GM12878 (cell line): ENCODE measurements at regions not wholly inside any gene's neighbourhood (a gene's known extent, or its start where the extent isn't known, plus 50 kb on each side); places are given as distances from the start of the nearest gene placed in this dataset.
"Not testable (repeated sequence)": the region's sequence is repeated elsewhere in the genome, so short reads cannot be mapped to it uniquely, and the experiment has no call there.

Experiments
- ATAC-seq: fragments of 200-7000 bp; cut with Tn5 transposase; 3 replicates; pipeline ENCODE4 v1.9.1; 2020; ENCODE audit warnings: mild to moderate bottlenecking, moderate library complexity
- BruUV-seq: library from RNA; stranded (reverse); fragments of 400-500 nt; replicated peaks from 2 replicates; lab custom pipeline; 2021; lab: Mats Ljungman, UMichigan
- CTCF ChIA-PET: fragments of 300-600 bp; sonication (Branson Sonifier 250); formaldehyde crosslinking; extraction: SDS; loops from one replicate; lab custom pipeline; 2021; ENCODE audit warnings: inconsistent platforms; lab: Yijun Ruan, JAX
- POLR2A ChIA-PET: fragments of 350-600 bp; formaldehyde crosslinking; extraction: SDS; loops from one replicate; lab custom pipeline; 2021; ENCODE audit warnings: inconsistent platforms; lab: Charles Lee
- RAD21 ChIA-PET: fragments of 300-600 bp; sonication (Branson Sonifier 250); formaldehyde crosslinking; loops from one replicate; lab custom pipeline; 2023; ENCODE audit warnings: antibody characterized with exemption; ENCODE audit not compliant: unreplicated experiment; lab: Charles Lee
- SMC1A ChIA-PET: fragments of 300-600 bp; sonication (Branson Sonifier 250); formaldehyde crosslinking; loops from one replicate; lab custom pipeline; 2023; ENCODE audit not compliant: unreplicated experiment, uncharacterized antibody; lab: Charles Lee
- DNase-seq: peaks from one replicate; pipeline ENCODE4 v3.0.0-alpha.2; 2011; ENCODE audit warnings: low read depth, low spot score
- FAIRE-seq: peaks from 3 replicates; lab custom pipeline; 2011; peaks lifted over from hg19 to GRCh38; lab: Jason Lieb, UNC
- H2AFZ ChIP-seq: 2 replicates; pipeline ENCODE4 v1.6.0; 2011; ENCODE audit warnings: low read depth, low read length, control low read depth; ENCODE audit not compliant: control insufficient read depth
- H3K27ac ChIP-seq: 2 replicates; pipeline ENCODE4 v1.5.1; 2011; ENCODE audit warnings: control low read depth; ENCODE audit not compliant: control insufficient read depth, insufficient read depth
- H3K27me3 ChIP-seq, 2 experiments: replicated peaks in 1 of 2; 2 replicates each; pipeline versions ENCODE4 v1.6.0 to v1.6.1; 2011; ENCODE audit warnings: low read length in 1 of 2; ENCODE audit not compliant: control insufficient read depth in 2 of 2, insufficient read depth in 2 of 2
- H3K36me3 ChIP-seq, 2 experiments: 2 replicates each; pipeline ENCODE4 v1.5.1; 2011; ENCODE audit warnings: low read length in 1 of 2; ENCODE audit not compliant: control insufficient read depth in 2 of 2, insufficient read depth in 2 of 2
- H3K4me1 ChIP-seq: 2 replicates; pipeline ENCODE4 v1.6.1; 2011; ENCODE audit warnings: mild to moderate bottlenecking, low read length, moderate library complexity, mixed read lengths; ENCODE audit not compliant: control insufficient read depth, insufficient read depth
- H3K4me2 ChIP-seq: 2 replicates; pipeline ENCODE4 v1.6.0; 2011; ENCODE audit warnings: control low read depth; ENCODE audit not compliant: control insufficient read depth, insufficient read depth
- H3K4me3 ChIP-seq: fragments of 200-600 bp; sonication (generic); 2 replicates; pipeline ENCODE4 v1.5.1; 2016
- H3K79me2 ChIP-seq: 2 replicates; pipeline ENCODE4 v1.6.0; 2011; ENCODE audit warnings: low read length; ENCODE audit not compliant: control insufficient read depth, insufficient read depth
- H3K9ac ChIP-seq: 2 replicates; pipeline ENCODE4 v1.8.0; 2011; ENCODE audit warnings: low read length, control low read depth, mixed read lengths; ENCODE audit not compliant: control insufficient read depth, insufficient read depth
- H3K9me3 ChIP-seq: replicated peaks from 3 replicates; pipeline ENCODE4 v1.5.1; 2011; ENCODE audit warnings: mild to moderate bottlenecking, low read length; ENCODE audit not compliant: control insufficient read depth, insufficient read depth
- H4K20me1 ChIP-seq: 2 replicates; pipeline ENCODE4 v1.6.0; 2011; ENCODE audit not compliant: control insufficient read depth, insufficient read depth
- CTCF ChIP-seq, 3 experiments: IDR thresholded peaks in 2 of 3; conservative IDR thresholded peaks in 1 of 3; 2 replicates each; pipeline ENCODE4 v1.5.1; 2011; ENCODE audit warnings: low read depth in 3 of 3, low read length in 3 of 3, mild to moderate bottlenecking in 3 of 3, control low read depth in 2 of 3, moderate library complexity in 2 of 3, inconsistent platforms in 1 of 3, mixed read lengths in 1 of 3; ENCODE audit not compliant: control insufficient read depth in 2 of 3, insufficient read depth in 1 of 3; ENCODE audit errors: extremely low read depth in 1 of 3
- GABPA ChIP-seq: IDR thresholded peaks from 2 replicates; pipeline ENCODE4 v1.6.1; 2014; ENCODE audit warnings: antibody characterized with exemption, low read depth, mild to moderate bottlenecking, inconsistent platforms
- IRF3 ChIP-seq: fragments of 450-650 bp; IDR thresholded peaks from 2 replicates; pipeline ENCODE4 v1.6.1; 2014; ENCODE audit warnings: mild to moderate bottlenecking
- MEF2B ChIP-seq: fragments of 450-650 bp; IDR thresholded peaks from 2 replicates; pipeline ENCODE4 v1.6.1; 2018; ENCODE audit warnings: mild to moderate bottlenecking, moderate library complexity; ENCODE audit not compliant: partially characterized antibody, poor library complexity, severe bottlenecking
- MTA3 ChIP-seq: IDR thresholded peaks from 2 replicates; pipeline ENCODE4 v1.6.1; 2012; ENCODE audit warnings: low read length, inconsistent platforms, borderline replicate concordance
- MXI1 ChIP-seq: fragments of 150-350 bp; IDR thresholded peaks from 2 replicates; pipeline ENCODE4 v1.6.1; 2011; ENCODE audit warnings: low read depth, mild to moderate bottlenecking, inconsistent platforms, low read length, improper control_type of control experiment
- NFYB ChIP-seq: IDR thresholded peaks from 2 replicates; pipeline ENCODE4 v1.6.1; 2011; ENCODE audit warnings: low read depth, mild to moderate bottlenecking, low read length, improper control_type of control experiment, moderate library complexity; ENCODE audit not compliant: insufficient read depth
- PKNOX1 ChIP-seq: fragments of 450-650 bp; IDR thresholded peaks from 2 replicates; pipeline ENCODE4 v1.6.1; 2016; ENCODE audit warnings: mild to moderate bottlenecking
- SMAD1 ChIP-seq: fragments of 450-650 bp; IDR thresholded peaks from 2 replicates; pipeline ENCODE4 v1.6.1; 2018; ENCODE audit warnings: mild to moderate bottlenecking, low read depth; ENCODE audit not compliant: partially characterized antibody
- SPI1 ChIP-seq: IDR thresholded peaks from 2 replicates; pipeline ENCODE4 v1.6.1; 2011; ENCODE audit warnings: low read depth, mild to moderate bottlenecking, low read length, moderate library complexity, borderline replicate concordance; ENCODE audit not compliant: insufficient read depth
- SREBF2 ChIP-seq: IDR thresholded peaks from 2 replicates; pipeline ENCODE4 v1.6.1; 2012; ENCODE audit warnings: mild to moderate bottlenecking, low read length
- ZBED1 ChIP-seq: IDR thresholded peaks from 2 replicates; pipeline ENCODE4 v1.6.1; 2016; ENCODE audit warnings: borderline replicate concordance
- WGBS: methylation state at CpG from one replicate; pipeline ENCODE4 v1.1.6; 2016; ENCODE audit warnings: low lambda C conversion rate; ENCODE audit not compliant: insufficient replicate concordance, insufficient coverage; ENCODE audit errors: missing lambda C conversion rate; 5-methylcytosine and 5-hydroxymethylcytosine counted together
- in situ Hi-C: fragments of 300-500 bp; cut with MboI; formaldehyde crosslinking; loops from 9 replicates; pipeline ENCODE4 v1.14.3; 2018; ENCODE audit warnings: mixed read lengths
- intact Hi-C: fragments of 100-400 bp; cut with micrococcal nuclease; formaldehyde crosslinking; loops from one replicate; pipeline ENCODE4 v1.14.2; 2022; ENCODE audit not compliant: unreplicated experiment

GRCh38 chr14:40348104-40348503 lies 915.9 kb upstream of the FBXO33 start:
- ATAC-seq, SMC1A ChIA-PET, RAD21 ChIA-PET: not testable (repeated sequence)

GRCh38 chr14:40347675-40348074 lies 915.4 kb upstream of the FBXO33 start:
- CTCF ChIA-PET, result no interaction called here
- H3K9ac ChIP-seq, result no peak overlapping the region
- H3K79me2 ChIP-seq, result no peaks in the 10 kb centered on the region
- SMC1A ChIA-PET, result no interaction called here
- H3K36me3 ChIP-seq, result no peaks in the 10 kb centered on the region
- no peak for TF ChIP-seq SMAD1
- TF ChIP-seq SREBF2, result no peak
- TF ChIP-seq SPI1, result no peak
- TF ChIP-seq IRF3, result no peak
- TF ChIP-seq MEF2B, result no peak
- no peak for TF ChIP-seq ZBED1
- no peak for TF ChIP-seq NFYB
- TF ChIP-seq MTA3, result no peak
- no peak for TF ChIP-seq MXI1
- no peak for TF ChIP-seq PKNOX1
- TF ChIP-seq GABPA, result no peak
- no peak for TF ChIP-seq CTCF (IDR thresholded peaks at IDR 0.05 in 2 of 3, conservative IDR thresholded peaks at IDR 0.05 in 1 of 3; ENCODE audit: control insufficient read depth in 2 of 3, extremely low read depth in 1 of 3, insufficient read depth in 1 of 3, low read depth in 3 of 3, low read length in 3 of 3)
- H3K27ac ChIP-seq, result no peak overlapping the region
- POLR2A ChIA-PET, result no interaction called here
- no TSS peak for BruUV-seq
- no peak overlapping the region for H2AFZ ChIP-seq
- no peak overlapping the region for H3K4me3 ChIP-seq
- no peaks in the 10 kb centered on the region for H3K4me1 ChIP-seq
- H3K9me3 ChIP-seq, result no peaks in the 10 kb centered on the region
- WGBS, result 52% methylated on average over 3 of the region's 3 CpGs
- no peak for FAIRE-seq
- RAD21 ChIA-PET, result no interaction called here
- no peaks in the 10 kb centered on the region for H4K20me1 ChIP-seq
- no peak overlapping the region for H3K4me2 ChIP-seq
- in situ Hi-C loops (no loop called here), intact Hi-C loops (no loop called here)
- H3K27me3 ChIP-seq, result no peaks in the 10 kb centered on the region
- no peak for ATAC-seq
- DNase-seq, result no peak

More at GRCh38 chr14:40348104-40348503, 915.9 kb upstream of the FBXO33 start:
- H3K36me3 ChIP-seq, H4K20me1 ChIP-seq, H3K4me3 ChIP-seq, POLR2A ChIA-PET, H3K79me2 ChIP-seq, H3K4me1 ChIP-seq, in situ Hi-C loops, intact Hi-C loops, H3K9ac ChIP-seq, CTCF ChIA-PET, H3K27ac ChIP-seq, H3K27me3 ChIP-seq, H3K9me3 ChIP-seq, H3K4me2 ChIP-seq, FAIRE-seq, H2AFZ ChIP-seq, DNase-seq, BruUV-seq: not testable (repeated sequence)
- 77% methylated on average over 18 of the region's 27 CpGs for WGBS
